ENCODE measurements at regions not wholly inside any gene's neighbourhood (a gene's known extent, or its start where the extent isn't known, plus 50 kb on each side); places are given as distances from the start of the nearest gene placed in this dataset.

DNA sequence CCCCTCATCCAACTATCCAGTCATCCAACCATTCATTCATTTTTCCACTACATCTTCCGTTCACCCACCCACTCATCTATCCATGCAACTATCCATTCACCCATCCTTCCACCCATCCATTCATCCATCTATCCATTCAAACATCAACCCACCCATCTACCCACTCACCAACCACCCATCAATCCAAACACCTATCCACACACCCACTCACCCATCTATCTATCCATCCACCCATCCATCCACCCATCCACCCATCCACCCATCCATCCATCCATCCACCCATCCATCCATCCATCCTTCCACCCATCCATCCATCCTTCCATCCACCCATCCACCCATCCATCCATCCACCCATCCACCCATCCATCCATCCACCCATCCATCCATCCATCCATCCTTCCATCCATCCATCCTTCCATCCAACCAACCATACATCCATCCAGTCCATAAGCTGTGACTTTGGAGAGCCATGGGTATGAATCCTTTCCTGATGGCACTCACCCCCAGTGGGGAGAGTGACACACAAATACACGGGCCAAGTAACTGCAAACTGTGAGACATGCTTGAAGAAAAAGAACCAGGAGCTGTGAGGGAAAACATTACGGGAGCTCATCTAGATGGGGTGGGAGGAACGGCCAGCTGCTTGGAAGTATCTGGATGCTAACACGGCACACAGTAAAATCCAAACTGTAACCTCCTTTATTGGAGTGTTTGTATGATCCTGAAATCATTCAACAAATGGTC is 100.0 kb upstream of the TNRC6C start:
- no peak for DNase-seq (ENCODE audit: low spot score)
- TF ChIP-seq, protein P1, sequence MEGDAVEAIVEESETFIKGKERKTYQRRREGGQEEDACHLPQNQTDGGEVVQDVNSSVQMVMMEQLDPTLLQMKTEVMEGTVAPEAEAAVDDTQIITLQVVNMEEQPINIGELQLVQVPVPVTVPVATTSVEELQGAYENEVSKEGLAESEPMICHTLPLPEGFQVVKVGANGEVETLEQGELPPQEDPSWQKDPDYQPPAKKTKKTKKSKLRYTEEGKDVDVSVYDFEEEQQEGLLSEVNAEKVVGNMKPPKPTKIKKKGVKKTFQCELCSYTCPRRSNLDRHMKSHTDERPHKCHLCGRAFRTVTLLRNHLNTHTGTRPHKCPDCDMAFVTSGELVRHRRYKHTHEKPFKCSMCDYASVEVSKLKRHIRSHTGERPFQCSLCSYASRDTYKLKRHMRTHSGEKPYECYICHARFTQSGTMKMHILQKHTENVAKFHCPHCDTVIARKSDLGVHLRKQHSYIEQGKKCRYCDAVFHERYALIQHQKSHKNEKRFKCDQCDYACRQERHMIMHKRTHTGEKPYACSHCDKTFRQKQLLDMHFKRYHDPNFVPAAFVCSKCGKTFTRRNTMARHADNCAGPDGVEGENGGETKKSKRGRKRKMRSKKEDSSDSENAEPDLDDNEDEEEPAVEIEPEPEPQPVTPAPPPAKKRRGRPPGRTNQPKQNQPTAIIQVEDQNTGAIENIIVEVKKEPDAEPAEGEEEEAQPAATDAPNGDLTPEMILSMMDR (IDR thresholded peaks at IDR 0.05; ENCODE audit: borderline replicate concordance, control extremely low read depth, extremely low read depth, insufficient read depth, missing control alignments): no peak
- in situ Hi-C loops (cut with MboI; ENCODE audit: low sequenced_read_pairs, unreplicated experiment): no loop called here

- DNase-seq (ENCODE audit: low spot score): no peak
- TF ChIP-seq, protein P1 (IDR thresholded peaks at IDR 0.05; ENCODE audit: borderline replicate concordance, control extremely low read depth, extremely low read depth, insufficient read depth, missing control alignments): no peak
- in situ Hi-C loops (cut with MboI; ENCODE audit: low sequenced_read_pairs, unreplicated experiment): no loop called here
These were observed 99.3 kb upstream of the TNRC6C start for GRCh38 chr17:77859035-77859810.

GRCh38 chr17:77861133-77861695 is 97.3 kb upstream of the TNRC6C start:
- in situ Hi-C loops (cut with MboI; ENCODE audit: low sequenced_read_pairs, unreplicated experiment): no loop called here
- TF ChIP-seq, protein P1 (IDR thresholded peaks at IDR 0.05; ENCODE audit: borderline replicate concordance, control extremely low read depth, extremely low read depth, insufficient read depth, missing control alignments): no peak
- DNase-seq (ENCODE audit: low spot score): no peak

DNA sequence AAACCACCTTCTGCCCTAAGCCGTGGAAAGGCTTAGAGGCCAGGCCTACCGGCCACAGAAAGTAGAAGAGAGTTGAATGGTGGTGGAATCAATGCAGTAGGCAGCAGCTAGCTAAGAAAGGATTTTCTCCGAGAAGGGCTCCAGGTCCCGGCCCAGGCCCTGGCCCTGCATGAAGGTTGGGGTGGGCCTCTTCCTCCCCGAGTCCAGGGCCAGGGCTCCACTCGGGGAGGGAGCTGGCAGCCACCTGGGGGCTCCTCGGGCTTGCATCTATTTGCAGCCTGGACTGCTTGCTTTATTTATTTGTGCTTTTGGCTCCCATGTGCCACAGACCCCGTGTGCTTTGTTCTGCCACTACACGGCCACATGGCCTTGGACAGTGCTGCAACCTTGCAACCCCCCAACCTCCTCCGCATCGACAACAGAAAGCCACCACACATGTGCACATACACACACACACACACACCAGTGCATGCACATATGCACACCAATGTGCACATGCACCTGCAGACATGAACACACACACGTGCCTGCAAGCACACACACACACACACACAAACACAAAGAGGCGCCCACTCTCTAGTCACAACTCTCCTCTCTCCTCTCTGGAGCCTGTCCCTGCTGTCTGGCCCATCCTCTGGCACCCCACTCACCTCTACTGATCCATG is 96.4 kb upstream of the TNRC6C start:
- in situ Hi-C loops (cut with MboI; ENCODE audit: low sequenced_read_pairs, unreplicated experiment): no loop called here
- DNase-seq (ENCODE audit: low spot score): no peak
- TF ChIP-seq, protein P1 (IDR thresholded peaks at IDR 0.05; ENCODE audit: borderline replicate concordance, control extremely low read depth, extremely low read depth, insufficient read depth, missing control alignments): no peak

DNA sequence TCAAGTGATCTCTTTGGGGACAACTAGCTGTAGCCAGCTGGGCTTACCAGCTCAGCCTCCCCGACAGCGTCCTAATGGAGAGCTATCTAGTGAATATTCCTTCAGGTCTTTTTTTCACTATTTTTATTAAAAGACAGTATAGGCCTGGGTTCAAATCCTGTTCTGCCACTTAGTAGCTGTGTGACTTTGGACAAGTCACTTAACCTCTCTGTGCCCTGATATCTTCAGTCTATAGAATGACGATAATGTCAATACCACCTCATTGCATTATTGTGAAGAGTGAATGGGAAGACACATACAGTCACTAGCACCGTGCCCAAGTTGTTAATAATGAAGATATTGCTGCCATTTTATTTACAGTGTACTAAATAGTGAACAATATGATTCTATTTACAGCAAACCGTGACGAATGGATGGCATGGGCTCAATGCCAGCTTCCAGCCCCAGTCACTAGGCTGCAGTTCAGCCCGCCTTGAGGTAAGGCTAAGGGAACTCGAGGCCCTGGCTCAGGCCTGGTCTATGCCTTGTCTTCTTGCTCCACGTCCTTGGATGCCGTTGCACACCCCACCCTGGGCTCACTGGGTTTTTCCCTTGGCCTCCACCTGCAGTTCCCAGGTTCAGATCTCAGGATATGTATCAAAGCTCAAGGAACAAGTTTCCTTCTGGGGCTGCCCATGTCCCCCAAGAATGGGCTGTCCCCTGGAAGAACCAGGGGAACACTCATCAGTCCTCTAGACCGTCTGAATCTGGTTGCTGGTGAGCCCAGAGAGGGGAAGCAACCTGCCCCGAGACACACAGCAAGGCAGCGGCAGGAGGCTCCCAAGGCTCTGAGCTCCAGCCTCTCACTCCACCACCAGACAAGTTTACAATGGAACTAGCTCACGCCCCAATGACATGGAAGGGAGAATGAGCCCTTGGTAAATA is 95.4 kb upstream of the TNRC6C start:
- TF ChIP-seq, protein P1 (IDR thresholded peaks at IDR 0.05; ENCODE audit: borderline replicate concordance, control extremely low read depth, extremely low read depth, insufficient read depth, missing control alignments): no peak
- in situ Hi-C loops (cut with MboI; ENCODE audit: low sequenced_read_pairs, unreplicated experiment): no loop called here
- no peak for DNase-seq (ENCODE audit: low spot score)
